LNCaP clone FGC (cell line): ENCODE measurements at regions not wholly inside any gene's neighbourhood (a gene's known extent, or its start where the extent isn't known, plus 50 kb on each side); places are given as distances from the start of the nearest gene placed in this dataset.

Experiments
- DNase-seq: peaks from one replicate; pipeline ENCODE4 v3.0.0-alpha.2; 2011; ENCODE audit warnings: low read depth
- H3K4me3 ChIP-seq: 2 replicates; pipeline ENCODE4 v1.5.1; 2011; ENCODE audit warnings: mild to moderate bottlenecking, low read depth, low read length, control low read depth
- CTCF ChIP-seq: IDR thresholded peaks from 2 replicates; pipeline ENCODE4 v1.5.1; 2012; ENCODE audit warnings: mild to moderate bottlenecking; ENCODE audit not compliant: control insufficient read depth, insufficient read depth; ENCODE audit errors: extremely low read depth

GRCh38 chr4:133524369-133524768 is 375.3 kb downstream of the PCDH10 start:
- TF ChIP-seq CTCF = no peak
- DNase-seq = no peak
- no peak overlapping the region for H3K4me3 ChIP-seq

- no peak overlapping the region for H3K4me3 ChIP-seq
- no peak for TF ChIP-seq CTCF
- DNase-seq = no peak
These were observed 364.8 kb downstream of the PCDH10 start for GRCh38 chr4:133513901-133514300.

GRCh38 chr4:133498149-133498548 is 349.1 kb downstream of the PCDH10 start:
- no peak for TF ChIP-seq CTCF
- H3K4me3 ChIP-seq = no peak overlapping the region
- DNase-seq = no peak

GRCh38 chr4:133493776-133494175 is 344.7 kb downstream of the PCDH10 start:
- peak; percentile 46 for DNase-seq
- no peak for TF ChIP-seq CTCF
- no peak overlapping the region for H3K4me3 ChIP-seq

GRCh38 chr4:133493241-133493640 is 344.1 kb downstream of the PCDH10 start:
- TF ChIP-seq CTCF = no peak
- DNase-seq = no peak
- H3K4me3 ChIP-seq = no peak overlapping the region

- DNase-seq = peak; percentile 50
- no peak overlapping the region for H3K4me3 ChIP-seq
- TF ChIP-seq CTCF = no peak
These were observed 335.2 kb downstream of the PCDH10 start for GRCh38 chr4:133484287-133484686.

- DNase-seq = peak; percentile 53
- no peak overlapping the region for H3K4me3 ChIP-seq
- TF ChIP-seq CTCF = peak; percentile 58
These were observed 334.6 kb downstream of the PCDH10 start for GRCh38 chr4:133483600-133484246.
